ENCODE measurements at regions not wholly inside any gene's neighbourhood (a gene's known extent, or its start where the extent isn't known, plus 50 kb on each side); places are given as distances from the start of the nearest gene placed in this dataset.
"Not testable (repeated sequence)": the region's sequence is repeated elsewhere in the genome, so short reads cannot be mapped to it uniquely, and the experiment has no call there.

GRCh38 chr17:83026311-83026811 is 53.0 kb upstream of the METRNL start:
- Histone ChIP-seq H3K27me3 (no peaks in the 10 kb centered on the region), H3K4me1 (no peaks in the 10 kb centered on the region), H3K36me3 (peaks cover 0 to 17% (median 12%) of the 10 kb centered on the region in 4 donors), H3K9me3 (no peaks in the 10 kb centered on the region), H3K4me3 (no peak overlapping the region), H3K27ac (replicated peaks in 1 of 4) (no peak overlapping the region)
- WGBS: 61% methylated on average over 12 of the region's 14 CpGs
- DNase-seq (ENCODE audit: extremely low spot score): no peak
- intact Hi-C loops (cut with DNase I): no loop called here
- TF ChIP-seq POLR2A (IDR thresholded peaks at IDR 0.05; ENCODE audit: low read depth) (no peak), CTCF (IDR thresholded peaks at IDR 0.05) (no peak), EP300 (IDR thresholded peaks at IDR 0.05) (no peak), POLR2AphosphoS5 (IDR thresholded peaks at IDR 0.05) (no peak)

GRCh38 chr17:83026921-83027320 is 52.5 kb upstream of the METRNL start:
- H3K9me3 ChIP-seq; H3K27ac ChIP-seq (replicated peaks in 1 of 4); DNase-seq (ENCODE audit: extremely low spot score); H3K4me1 ChIP-seq; H3K27me3 ChIP-seq; H3K4me3 ChIP-seq; intact Hi-C loops (cut with DNase I): not testable (repeated sequence)
- 83% methylated on average over 10 of the region's 11 CpGs for WGBS
- peaks cover 0 to 20% (median 13%) of the 10 kb centered on the region in 4 donors for H3K36me3 ChIP-seq

GRCh38 chr17:83028851-83029250 is 50.6 kb upstream of the METRNL start:
- no peak for TF ChIP-seq CTCF (IDR thresholded peaks at IDR 0.05)
- TF ChIP-seq EP300 (IDR thresholded peaks at IDR 0.05): no peak
- no peak for TF ChIP-seq POLR2AphosphoS5 (IDR thresholded peaks at IDR 0.05)
- no peak for TF ChIP-seq POLR2A (IDR thresholded peaks at IDR 0.05; ENCODE audit: low read depth)
- no peaks in the 10 kb centered on the region for H3K27me3 ChIP-seq
- intact Hi-C loops (cut with DNase I): no loop called here
- H3K36me3 ChIP-seq: peaks cover 0 to 19% (median 13%) of the 10 kb centered on the region in 4 donors
- H3K4me3 ChIP-seq: no peak overlapping the region
- DNase-seq (ENCODE audit: extremely low spot score): no peak
- H3K9me3 ChIP-seq: no peaks in the 10 kb centered on the region
- H3K4me1 ChIP-seq: no peaks in the 10 kb centered on the region
- WGBS: 97% methylated on average over 17 of the region's 17 CpGs
- H3K27ac ChIP-seq (replicated peaks in 1 of 4): no peak overlapping the region

GRCh38 chr17:83029571-83029970 is 49.8 kb upstream of the METRNL start:
- H3K27ac ChIP-seq (replicated peaks in 1 of 4): no peak overlapping the region
- WGBS: 93% methylated on average over 16 of the region's 16 CpGs
- DNase-seq (ENCODE audit: extremely low spot score): no peak
- no peaks in the 10 kb centered on the region for H3K9me3 ChIP-seq
- no peaks in the 10 kb centered on the region for H3K4me1 ChIP-seq
- H3K4me3 ChIP-seq: no peak overlapping the region
- peaks cover 0 to 12% (median 6%) of the 10 kb centered on the region in 4 donors for H3K36me3 ChIP-seq
- intact Hi-C loops (cut with DNase I): no loop called here
- no peaks in the 10 kb centered on the region for H3K27me3 ChIP-seq
- TF ChIP-seq CTCF (IDR thresholded peaks at IDR 0.05): no peak
- no peak for TF ChIP-seq POLR2AphosphoS5 (IDR thresholded peaks at IDR 0.05)
- no peak for TF ChIP-seq POLR2A (IDR thresholded peaks at IDR 0.05; ENCODE audit: low read depth)
- no peak for TF ChIP-seq EP300 (IDR thresholded peaks at IDR 0.05)
